ENCODE measurements at regions not wholly inside any gene's neighbourhood (a gene's known extent, or its start where the extent isn't known, plus 50 kb on each side); places are given as distances from the start of the nearest gene placed in this dataset.

DNA sequence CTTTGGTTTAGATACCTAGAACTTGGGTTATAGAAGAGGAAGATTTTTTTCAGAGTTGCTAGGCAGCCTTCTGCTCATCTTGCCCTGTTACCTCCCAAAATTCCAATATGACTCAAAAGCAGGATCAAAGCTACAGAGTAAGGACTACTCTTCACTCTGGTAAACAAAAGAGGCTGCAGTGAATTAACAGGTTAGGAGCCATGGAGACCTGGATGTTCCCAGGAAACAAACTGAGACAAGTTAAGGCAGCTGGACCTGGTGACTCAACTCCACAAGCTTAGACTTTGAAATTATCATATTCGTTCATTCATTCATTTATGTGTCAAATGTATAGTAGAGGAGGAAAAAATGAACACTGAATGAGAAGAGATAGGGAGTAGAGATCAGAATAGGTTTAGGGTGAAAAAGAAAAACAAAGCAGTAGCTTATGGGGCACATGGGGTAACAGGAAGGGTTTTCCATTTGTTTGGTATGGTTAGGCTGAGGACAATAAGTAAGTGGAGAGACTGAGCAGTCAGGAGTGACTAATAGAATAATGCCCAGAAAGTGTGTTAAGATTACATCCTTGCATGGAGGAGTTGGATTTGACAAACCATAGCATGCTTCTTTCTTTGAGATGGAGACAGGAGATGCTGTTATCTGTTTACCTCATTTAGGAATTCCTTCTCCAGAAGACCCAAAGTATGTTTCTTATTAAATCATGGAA lies 464.0 kb upstream of the ZNF608 start:
- TF ChIP-seq, protein P1, sequence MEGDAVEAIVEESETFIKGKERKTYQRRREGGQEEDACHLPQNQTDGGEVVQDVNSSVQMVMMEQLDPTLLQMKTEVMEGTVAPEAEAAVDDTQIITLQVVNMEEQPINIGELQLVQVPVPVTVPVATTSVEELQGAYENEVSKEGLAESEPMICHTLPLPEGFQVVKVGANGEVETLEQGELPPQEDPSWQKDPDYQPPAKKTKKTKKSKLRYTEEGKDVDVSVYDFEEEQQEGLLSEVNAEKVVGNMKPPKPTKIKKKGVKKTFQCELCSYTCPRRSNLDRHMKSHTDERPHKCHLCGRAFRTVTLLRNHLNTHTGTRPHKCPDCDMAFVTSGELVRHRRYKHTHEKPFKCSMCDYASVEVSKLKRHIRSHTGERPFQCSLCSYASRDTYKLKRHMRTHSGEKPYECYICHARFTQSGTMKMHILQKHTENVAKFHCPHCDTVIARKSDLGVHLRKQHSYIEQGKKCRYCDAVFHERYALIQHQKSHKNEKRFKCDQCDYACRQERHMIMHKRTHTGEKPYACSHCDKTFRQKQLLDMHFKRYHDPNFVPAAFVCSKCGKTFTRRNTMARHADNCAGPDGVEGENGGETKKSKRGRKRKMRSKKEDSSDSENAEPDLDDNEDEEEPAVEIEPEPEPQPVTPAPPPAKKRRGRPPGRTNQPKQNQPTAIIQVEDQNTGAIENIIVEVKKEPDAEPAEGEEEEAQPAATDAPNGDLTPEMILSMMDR (IDR thresholded peaks at IDR 0.05; ENCODE audit: low read depth, low read length, missing control alignments): no peak
- no peak for DNase-seq (ENCODE audit: low read depth)
- in situ Hi-C loops (cut with HindIII; ENCODE audit: low sequenced_read_pairs): no loop called here
- H3K4me3 ChIP-seq (ENCODE audit: low read depth, low read length): no peak overlapping the region

DNA sequence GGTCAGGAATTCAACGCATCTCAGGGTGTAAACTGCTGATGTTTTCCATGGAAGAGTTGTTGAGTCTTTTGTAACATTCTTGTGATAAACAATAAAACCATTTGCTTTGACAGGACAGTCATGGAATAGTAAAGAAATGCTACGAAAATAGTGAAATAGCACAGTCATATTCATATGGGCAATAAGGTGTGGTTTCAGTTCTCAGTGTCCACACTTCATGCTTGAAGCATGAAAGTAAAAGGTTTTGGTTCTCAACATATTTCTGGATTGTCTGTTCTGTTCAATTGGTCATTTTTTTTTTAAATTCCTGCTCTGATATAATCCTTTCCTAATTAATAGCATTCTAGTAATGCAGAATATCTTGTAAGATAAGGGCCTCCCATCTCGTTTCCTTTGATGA lies 467.6 kb upstream of the ZNF608 start:
- DNase-seq (ENCODE audit: low read depth): no peak
- no peak overlapping the region for H3K4me3 ChIP-seq (ENCODE audit: low read depth, low read length)
- in situ Hi-C loops (cut with HindIII; ENCODE audit: low sequenced_read_pairs): no loop called here
- TF ChIP-seq, protein P1 (IDR thresholded peaks at IDR 0.05; ENCODE audit: low read depth, low read length, missing control alignments): no peak

DNA sequence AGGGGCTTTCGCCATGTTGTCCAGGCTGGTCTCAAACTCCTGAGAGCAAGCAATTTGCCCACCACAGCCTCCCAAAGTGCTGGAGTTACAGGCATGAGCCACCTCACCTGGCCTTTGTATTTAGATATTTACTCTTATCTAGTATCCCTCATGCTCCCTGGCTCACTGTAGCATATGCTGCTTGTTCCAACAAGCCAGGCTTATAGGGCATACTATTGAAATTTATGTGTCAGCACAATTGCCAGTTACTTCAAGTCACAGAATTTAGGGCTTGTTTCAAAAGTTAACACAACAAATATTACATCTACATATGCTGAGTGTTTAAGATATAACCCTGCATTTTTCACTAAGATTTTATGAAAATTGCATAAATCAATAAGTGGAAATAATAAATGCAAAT lies 469.2 kb upstream of the ZNF608 start:
- TF ChIP-seq, protein P1 (IDR thresholded peaks at IDR 0.05; ENCODE audit: low read depth, low read length, missing control alignments): no peak
- in situ Hi-C loops (cut with HindIII; ENCODE audit: low sequenced_read_pairs): no loop called here
- DNase-seq (ENCODE audit: low read depth): no peak
- no peak overlapping the region for H3K4me3 ChIP-seq (ENCODE audit: low read depth, low read length)

DNA sequence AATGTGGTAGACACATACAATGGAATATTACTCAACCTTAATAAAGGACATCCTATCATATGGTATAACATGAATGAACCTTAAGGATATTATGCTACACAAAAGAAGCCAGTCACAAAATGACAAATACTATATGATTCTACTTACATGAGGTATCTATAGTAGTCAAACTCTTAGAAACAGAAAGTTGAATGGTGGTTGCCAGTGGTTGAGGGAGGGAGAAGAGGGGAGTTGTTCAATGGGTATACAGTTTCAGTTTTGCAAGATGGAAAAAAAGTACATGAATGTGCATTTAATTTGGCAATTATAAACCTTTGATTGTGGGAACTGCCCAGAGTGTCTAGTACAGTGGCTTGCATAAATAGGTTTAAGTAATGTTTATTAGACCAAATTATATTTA lies 473.3 kb upstream of the ZNF608 start:
- TF ChIP-seq, protein P1 (IDR thresholded peaks at IDR 0.05; ENCODE audit: low read depth, low read length, missing control alignments): no peak
- no peak for DNase-seq (ENCODE audit: low read depth)
- in situ Hi-C loops (cut with HindIII; ENCODE audit: low sequenced_read_pairs): no loop called here

DNA sequence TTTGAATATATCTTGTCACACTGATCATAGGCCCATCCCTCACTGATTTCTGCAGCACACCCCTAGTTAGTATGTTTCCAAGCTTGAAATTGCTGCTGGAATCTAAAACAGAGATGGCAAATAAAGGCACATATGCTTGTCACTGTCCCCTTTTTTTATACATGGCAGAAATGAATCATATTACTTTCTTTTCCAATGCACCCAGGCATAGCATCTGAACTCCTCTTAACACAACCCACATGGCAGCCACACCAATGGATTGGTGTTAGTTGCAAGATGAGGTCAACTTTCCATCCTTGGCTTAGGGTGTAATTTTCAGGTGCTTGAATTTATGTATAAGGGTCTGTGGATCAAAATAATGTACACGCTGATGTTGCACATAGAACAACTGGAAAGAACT lies 473.8 kb upstream of the ZNF608 start:
- in situ Hi-C loops (cut with HindIII; ENCODE audit: low sequenced_read_pairs): no loop called here
- no peak overlapping the region for H3K4me3 ChIP-seq (ENCODE audit: low read depth, low read length)
- TF ChIP-seq, protein P1 (IDR thresholded peaks at IDR 0.05; ENCODE audit: low read depth, low read length, missing control alignments): no peak
- no peak for DNase-seq (ENCODE audit: low read depth)

More for the DNA sequence above, 473.3 kb upstream of the ZNF608 start:
- no peak overlapping the region for H3K4me3 ChIP-seq (ENCODE audit: low read depth, low read length)

DNA sequence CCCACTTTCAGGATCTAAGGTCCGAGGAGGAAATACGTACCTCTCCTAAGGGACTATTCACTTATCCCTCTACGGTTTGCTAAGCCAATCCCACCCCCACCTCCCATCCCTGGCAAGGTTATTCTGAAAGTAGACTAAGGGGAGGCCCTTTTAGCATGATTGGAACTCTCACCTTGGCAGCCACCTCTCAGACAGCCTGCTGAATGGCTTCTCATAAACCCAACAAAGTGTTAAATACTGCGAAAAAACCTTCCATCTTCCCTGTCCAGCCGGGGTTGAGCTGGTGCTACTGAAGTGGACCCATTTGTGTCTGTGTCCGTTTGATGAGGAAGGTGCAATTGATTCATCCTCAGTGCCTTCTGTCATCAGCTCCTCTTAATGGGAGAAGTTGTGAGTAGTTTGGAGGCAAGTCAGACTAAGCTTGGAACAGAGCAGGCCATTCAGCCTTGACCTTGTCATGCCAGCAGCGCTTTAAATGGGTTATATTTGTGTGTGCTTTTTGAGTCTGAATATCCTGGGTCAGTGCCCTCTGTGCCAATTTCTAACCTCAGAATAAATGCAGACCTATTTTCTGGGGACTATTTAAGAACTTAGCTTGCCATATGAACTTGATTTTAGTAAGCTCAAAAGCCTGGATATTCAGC lies 476.3 kb upstream of the ZNF608 start:
- in situ Hi-C loops (cut with HindIII; ENCODE audit: low sequenced_read_pairs): no loop called here
- H3K4me3 ChIP-seq (ENCODE audit: low read depth, low read length): no peak overlapping the region
- DNase-seq (ENCODE audit: low read depth): no peak
- TF ChIP-seq, protein P1 (IDR thresholded peaks at IDR 0.05; ENCODE audit: low read depth, low read length, missing control alignments): no peak
